ENCODE measurements at regions not wholly inside any gene's neighbourhood (a gene's known extent, or its start where the extent isn't known, plus 50 kb on each side); places are given as distances from the start of the nearest gene placed in this dataset.

DNA sequence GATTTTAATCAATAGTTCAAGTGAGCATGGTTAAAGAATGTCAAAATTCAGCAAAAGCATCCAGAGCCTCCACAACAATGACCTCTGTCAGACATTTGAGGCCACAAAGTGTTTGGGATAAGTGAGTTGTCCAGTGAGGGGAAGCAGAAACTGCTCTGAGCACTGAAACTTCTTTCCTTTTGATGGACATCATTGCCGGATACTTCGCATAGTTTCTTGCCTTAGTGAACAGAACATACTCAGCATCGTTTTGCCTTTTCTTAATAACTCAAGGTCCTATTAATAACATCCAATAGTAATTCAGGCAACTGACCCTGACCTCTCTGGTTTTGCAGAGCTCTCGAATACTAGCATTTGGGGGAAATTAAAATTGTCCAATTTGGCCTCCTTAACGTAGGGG, 78.6 kb downstream of the EDN3 start (continued):
- no peak for TF ChIP-seq ATF6 (CRISPR knock-in tag; IDR thresholded peaks at IDR 0.05)
- TF ChIP-seq OTX1 (CRISPR knock-in tag; IDR thresholded peaks at IDR 0.05), result no peak
- no peak for TF ChIP-seq MIER1 (IDR thresholded peaks at IDR 0.05; ENCODE audit: low read depth)

DNA sequence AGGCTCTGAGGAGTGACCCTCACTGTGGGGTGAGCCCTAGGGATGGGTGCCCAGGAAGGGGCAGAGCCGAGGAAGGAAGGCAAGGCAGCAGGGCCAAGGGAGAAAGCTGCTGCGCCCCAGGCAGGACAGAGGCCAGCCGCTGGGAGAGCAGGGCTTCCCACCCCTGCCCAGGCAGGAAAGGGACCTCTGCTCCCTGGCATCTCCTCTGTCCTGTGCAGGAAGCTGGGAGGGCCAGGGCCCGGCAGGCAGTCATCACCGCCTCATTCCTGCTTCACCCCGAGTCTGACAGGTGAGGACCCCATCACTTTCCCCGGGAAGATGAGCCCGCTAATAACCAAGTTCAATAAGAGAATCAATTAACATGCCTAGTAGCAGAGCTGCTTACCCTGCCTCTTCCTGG, 81.3 kb downstream of the EDN3 start:
- Histone ChIP-seq H3K9ac (ENCODE audit: insufficient read depth in 1 of 2, low read depth in 2 of 2, low read length in 2 of 2) (no peak overlapping the region), H3K9me1 (ENCODE audit: control insufficient read depth, insufficient read depth, low read length) (no peaks in the 10 kb centered on the region), H3K9me3 (replicated peaks; ENCODE audit: control insufficient read depth, insufficient read depth, low read depth, low read length) (no peaks in the 10 kb centered on the region), H4K20me1 (replicated peaks; ENCODE audit: control insufficient read depth, insufficient read depth, low read length) (peaks cover 3% of the 10 kb centered on the region; the same call in 1 of the 2 replicates), H3K79me2 (ENCODE audit: control insufficient read depth, insufficient read depth, low read length) (no peaks in the 10 kb centered on the region), H3K4me1 (replicated peaks in 1 of 2; ENCODE audit: control insufficient read depth in 2 of 2, insufficient read depth in 2 of 2, low read length in 2 of 2) (no peaks in the 10 kb centered on the region), H3K4me3 (no peak overlapping the region), H3K27ac (ENCODE audit: extremely low read depth, low read depth, low read length) (no peak overlapping the region), H3K36me3 (ENCODE audit: control insufficient read depth, insufficient read depth, low read length) (no peaks in the 10 kb centered on the region), H3K27me3 (ENCODE audit: control insufficient read depth in 2 of 2, insufficient read depth in 2 of 2, low read length in 2 of 2) (peaks cover 0 to 22% of the 10 kb centered on the region in 2 experiments; a peak in 2 of 5 replicates), H2AFZ (ENCODE audit: low read depth, low read length) (no peak overlapping the region), H3K4me2 (ENCODE audit: insufficient read depth, low read length) (no peak overlapping the region)
- in situ Hi-C loops (cut with MboI), result no loop called here
- FAIRE-seq (no peak), ATAC-seq (no peak), DNase-seq (ENCODE audit: extremely low read depth in 1 of 4, low spot score in 3 of 4) (no peak)
- TF ChIP-seq ZNF696 (CRISPR knock-in tag; conservative IDR thresholded peaks at IDR 0.05), result no peak
- TF ChIP-seq TAF15 (IDR thresholded peaks at IDR 0.05; ENCODE audit: low read depth, low read length), result no peak
- intact Hi-C loops (cut with micrococcal nuclease), result no loop called here
- ChIA-PET CTCF (ENCODE audit: low intra/inter-chr PET ratio) (no interaction called here), POLR2A (interaction anchor here (0.8 kb wide), 1 partner anchor 14 kb away, joined by 3 read pairs; no protein-coding TSS in a partner anchor)
- 0% methylated on average over 8 of the region's 8 CpGs for WGBS (ENCODE audit: insufficient coverage, low coverage, missing lambda C conversion rate)
- no TSS peak for BruUV-seq (replicated peaks)

Measured in K562 (cell line).